Ecto neural progenitor cell (in vitro differentiated cells): ENCODE measurements at regions not wholly inside any gene's neighbourhood (a gene's known extent, or its start where the extent isn't known, plus 50 kb on each side); places are given as distances from the start of the nearest gene placed in this dataset.

Source experiments
- DNase-seq: peaks from one replicate; pipeline ENCODE4 v3.0.0-alpha.2; 2018; ENCODE audit warnings: low spot score

GRCh38 chr5:39800042-39800601, 375.3 kb upstream of the DAB2 start:
- no peak for DNase-seq

DNA sequence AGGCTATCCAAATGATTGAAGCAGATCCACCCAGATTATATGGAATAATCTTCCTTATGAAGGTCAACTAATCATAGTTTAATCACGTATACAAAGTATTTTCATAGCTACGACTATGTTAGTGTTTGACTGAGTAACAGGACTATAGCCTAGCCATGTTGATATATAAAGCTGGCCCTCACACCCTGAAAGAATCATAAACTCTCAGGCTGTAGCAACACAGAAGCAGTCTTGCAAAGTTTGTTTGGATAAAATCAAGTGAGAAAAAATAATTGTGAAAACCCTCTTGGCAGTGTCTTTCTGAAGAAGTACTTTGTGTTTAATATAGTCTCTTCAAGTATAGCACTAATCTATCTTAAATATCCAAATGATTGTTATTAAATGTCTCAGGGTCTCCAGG, 374.5 kb upstream of the DAB2 start:
- DNase-seq, result no peak

DNA sequence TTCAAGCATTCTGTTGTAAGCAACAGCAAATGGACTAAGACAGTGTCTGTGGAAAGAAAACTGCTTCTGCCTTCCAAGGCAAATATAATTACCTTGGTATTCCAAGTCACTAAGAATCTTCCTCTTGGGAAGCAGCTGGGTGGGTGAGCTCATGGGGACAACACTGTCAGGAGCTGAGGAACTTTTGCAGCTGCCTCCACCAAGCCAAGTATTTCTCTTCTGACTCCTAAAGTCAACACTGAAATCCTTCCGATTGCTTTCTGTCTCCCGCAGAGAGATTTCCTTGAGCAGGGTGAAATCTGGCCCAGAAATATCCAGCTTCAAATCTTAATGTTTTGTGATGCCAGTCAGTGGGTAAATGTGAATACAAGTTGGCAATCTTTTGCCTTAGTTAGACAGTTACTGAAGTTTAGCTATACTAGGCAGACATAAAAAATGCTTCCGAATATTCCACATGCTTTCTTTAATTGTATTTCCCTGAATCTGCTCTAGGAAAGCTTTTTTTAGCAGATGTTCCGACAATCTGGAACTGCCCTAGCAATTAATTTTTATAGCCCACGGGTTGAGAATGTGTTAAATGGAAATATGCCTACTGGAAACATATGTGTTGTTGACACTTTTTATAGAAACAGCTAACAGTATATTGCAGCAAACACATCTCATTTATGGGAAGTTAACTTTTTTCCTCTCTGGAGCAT, 369.9 kb upstream of the DAB2 start:
- DNase-seq, result no peak

GRCh38 chr5:39785410-39785809, 360.6 kb upstream of the DAB2 start:
- no peak for DNase-seq

DNA sequence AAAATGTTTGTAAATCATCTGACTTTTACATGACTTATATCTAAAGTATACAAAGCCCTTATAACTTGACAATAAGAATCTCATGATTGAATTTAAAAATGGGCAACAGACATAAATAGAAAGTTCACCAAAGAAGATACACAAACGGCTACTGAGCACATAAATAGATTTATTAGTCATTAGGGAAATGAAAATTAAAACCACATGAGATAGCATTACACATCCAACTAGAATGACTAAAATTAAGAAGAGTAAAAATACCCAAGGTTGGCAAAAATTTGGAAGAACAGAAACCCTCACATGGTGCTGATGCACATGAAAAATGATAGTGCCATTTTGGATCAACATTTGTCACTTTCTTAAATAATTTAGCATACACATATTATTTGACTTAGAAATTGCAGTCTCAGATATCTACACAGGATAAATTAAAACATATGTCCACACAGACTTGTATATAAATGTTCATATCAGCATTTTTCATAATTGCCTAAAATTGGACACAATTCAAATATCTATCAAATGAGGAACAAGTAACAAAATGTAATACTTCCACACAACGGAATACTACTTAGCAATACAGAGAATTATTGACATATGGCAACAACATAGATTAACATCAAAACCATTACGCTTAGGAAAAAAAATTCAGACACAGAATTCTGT, 359.1 kb upstream of the DAB2 start:
- no peak for DNase-seq

DNA sequence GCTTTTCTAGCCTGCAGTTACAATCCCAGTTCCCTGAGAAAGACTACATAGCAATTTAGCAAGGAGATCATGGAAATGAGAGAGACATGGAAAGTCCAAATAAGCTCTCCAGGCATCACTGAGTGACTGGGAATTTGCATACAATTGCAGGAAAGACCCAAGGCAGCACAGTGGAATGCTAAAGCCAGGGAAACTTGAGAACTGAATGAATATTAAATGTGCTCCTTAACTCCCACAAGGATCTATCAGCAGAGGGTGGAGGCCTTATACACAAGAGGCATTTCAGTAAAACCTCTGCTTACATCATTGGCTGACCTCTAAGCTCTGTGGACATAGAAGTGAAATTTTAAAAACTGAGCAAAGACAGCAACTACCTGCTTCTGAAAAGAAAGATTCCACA, 355.6 kb upstream of the DAB2 start:
- no peak for DNase-seq

GRCh38 chr5:39779831-39780230, 355.1 kb upstream of the DAB2 start:
- DNase-seq, result no peak

DNA sequence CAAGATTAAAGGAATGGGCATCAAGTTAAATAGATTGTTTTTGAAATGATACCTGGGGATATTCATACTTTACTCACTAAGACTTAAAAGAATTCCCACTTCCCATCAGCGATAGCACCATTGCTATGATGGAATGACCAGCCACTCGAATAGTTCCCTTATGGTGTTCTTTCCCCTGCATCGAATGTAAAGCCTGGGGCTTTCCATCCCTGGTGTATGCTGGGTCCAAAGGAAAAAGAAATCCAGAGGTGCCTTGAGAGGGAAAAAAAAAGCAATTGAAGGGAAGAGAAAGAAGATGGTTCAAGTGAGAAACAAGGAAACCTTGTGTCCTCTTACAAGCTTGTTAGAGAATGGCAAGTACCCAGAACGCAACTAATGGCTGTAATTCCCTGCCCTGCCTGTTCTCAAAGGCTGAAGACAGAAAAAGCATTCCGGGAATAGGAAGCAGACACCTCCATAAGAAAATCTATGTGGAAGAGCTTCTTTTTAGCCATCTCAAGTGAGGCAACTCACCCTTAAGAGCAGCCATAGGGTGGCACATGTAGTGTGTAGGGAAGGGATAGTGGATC, 351.1 kb upstream of the DAB2 start:
- DNase-seq, result no peak

GRCh38 chr5:39775086-39775796, 350.5 kb upstream of the DAB2 start:
- DNase-seq, result no peak

GRCh38 chr5:39774605-39775004, 349.8 kb upstream of the DAB2 start:
- DNase-seq, result no peak

- no peak for DNase-seq
These were observed 347.5 kb upstream of the DAB2 start for GRCh38 chr5:39772307-39772706.

DNA sequence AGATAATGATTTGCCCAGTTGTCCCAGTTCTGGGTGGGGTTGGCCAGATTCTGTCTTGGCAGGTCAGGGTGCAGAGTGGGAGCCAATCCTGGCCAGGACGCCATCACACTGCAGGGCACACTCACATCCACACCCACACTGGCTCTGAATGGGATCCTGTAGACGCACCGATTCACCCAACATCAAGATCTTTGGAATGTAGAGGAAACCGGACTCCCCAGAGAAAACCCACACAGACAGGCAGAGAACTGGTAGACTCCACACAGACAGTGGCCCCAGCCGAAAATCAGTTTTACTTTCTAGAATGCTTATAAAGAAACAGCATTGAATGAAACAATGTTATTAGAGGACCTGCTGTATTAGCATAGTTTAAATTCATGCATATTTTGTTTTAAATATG, 343.1 kb upstream of the DAB2 start:
- DNase-seq, result no peak

DNA sequence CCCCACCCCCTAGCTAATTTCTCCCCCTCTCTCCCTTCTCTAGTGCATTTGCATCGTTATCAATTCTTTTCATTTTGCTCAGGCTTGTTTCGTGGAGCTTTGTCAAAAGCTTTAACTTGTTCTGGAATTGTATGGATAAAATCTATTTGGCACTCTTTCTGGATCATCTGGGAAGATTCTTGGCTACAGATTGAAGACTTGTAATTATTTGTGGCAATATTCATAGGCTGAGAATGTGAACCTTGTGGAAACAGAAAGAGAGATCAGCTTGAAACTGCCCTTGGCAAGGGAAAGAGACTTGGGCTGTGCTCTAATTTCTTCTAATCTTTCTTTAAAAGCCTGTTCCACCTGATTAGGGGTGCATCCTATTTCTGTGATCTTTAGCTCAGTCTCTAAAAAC, 340.6 kb upstream of the DAB2 start:
- DNase-seq, result no peak

GRCh38 chr5:39762761-39763160, 338.0 kb upstream of the DAB2 start:
- DNase-seq, result no peak

- no peak for DNase-seq
These were observed 336.6 kb upstream of the DAB2 start for GRCh38 chr5:39761199-39761950.

- no peak for DNase-seq
These were observed 335.8 kb upstream of the DAB2 start for GRCh38 chr5:39760385-39761198.

DNA sequence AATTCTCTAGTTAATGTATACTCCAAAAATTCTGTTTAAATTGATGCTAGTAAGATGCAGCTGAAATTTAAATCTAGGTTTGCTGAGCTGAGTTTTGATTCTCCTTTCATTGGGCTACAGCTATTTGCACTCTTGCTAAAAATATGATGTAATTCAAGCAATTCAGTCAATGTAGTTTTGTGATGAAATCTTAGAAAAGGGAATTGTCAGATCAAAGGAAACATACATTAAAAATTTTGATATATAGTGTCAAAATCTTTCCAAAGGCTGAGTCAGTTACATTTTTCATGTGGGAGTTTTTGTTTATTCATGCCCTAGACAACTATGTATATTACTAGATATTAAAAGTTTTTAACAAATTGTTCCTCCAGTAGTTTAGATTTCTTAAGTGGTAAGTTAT, 334.9 kb upstream of the DAB2 start:
- DNase-seq, result no peak

GRCh38 chr5:39758426-39758825, 333.6 kb upstream of the DAB2 start:
- DNase-seq, result no peak

- no peak for DNase-seq
These were observed 332.4 kb upstream of the DAB2 start for GRCh38 chr5:39757131-39757530.

DNA sequence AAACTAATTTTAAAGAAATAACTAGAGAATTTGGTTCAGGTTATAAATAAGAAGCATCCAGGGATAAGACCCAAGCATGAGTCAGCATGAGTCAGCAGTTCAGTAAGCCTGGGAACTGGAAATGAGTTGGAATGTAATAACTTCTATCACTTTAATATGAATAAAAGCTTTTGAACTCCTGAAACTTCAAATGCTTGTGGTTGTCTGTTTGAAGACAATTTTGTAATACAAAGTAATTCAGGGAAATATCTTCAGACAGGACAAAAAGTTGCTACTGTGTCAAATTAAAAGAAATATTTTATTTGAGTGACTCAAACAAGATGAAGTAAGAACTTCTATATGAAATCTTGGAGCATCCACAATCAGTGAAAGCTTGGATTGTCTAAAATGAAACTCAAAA, 331.2 kb upstream of the DAB2 start:
- DNase-seq, result no peak

DNA sequence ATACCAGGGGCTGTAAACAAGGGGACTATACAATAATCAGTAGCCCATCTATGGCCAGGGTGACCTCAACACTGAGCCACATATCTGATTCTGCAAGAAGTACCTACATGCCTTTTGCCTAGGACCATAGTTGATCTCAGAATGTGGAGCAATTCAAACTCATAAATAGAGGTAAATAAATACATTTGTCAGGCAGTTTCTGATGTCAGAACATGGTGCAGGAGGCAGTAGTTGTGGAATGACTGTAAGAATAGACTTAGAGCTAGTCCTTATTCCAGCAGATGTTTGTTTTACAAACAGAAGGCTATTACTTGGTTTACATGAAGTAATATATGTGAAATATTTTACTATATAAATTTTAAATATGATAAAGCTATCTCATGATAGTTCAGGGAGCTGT, 330.7 kb upstream of the DAB2 start:
- DNase-seq, result no peak
